Endodermal cell (in vitro differentiated cells): ENCODE measurements at regions not wholly inside any gene's neighbourhood (a gene's known extent, or its start where the extent isn't known, plus 50 kb on each side); places are given as distances from the start of the nearest gene placed in this dataset.
A peak's percentile ranks its signal among the peaks of the same experiment; 100 is the strongest.
"Not testable (repeated sequence)": the region's sequence is repeated elsewhere in the genome, so short reads cannot be mapped to it uniquely, and the experiment has no call there.

Experiments
- DNase-seq: peaks from one replicate; pipeline ENCODE4 v3.0.0-alpha.2; 2017
- H3K27ac ChIP-seq: 2 replicates; pipeline ENCODE4 v1.5.1; 2013; ENCODE audit warnings: mild to moderate bottlenecking, low read depth, low read length, moderate library complexity
- H3K27me3 ChIP-seq: 2 replicates; pipeline ENCODE4 v1.6.1; 2013; ENCODE audit warnings: mild to moderate bottlenecking, low read length, moderate library complexity; ENCODE audit not compliant: insufficient read depth, control insufficient read depth, poor library complexity, severe bottlenecking
- H3K36me3 ChIP-seq: 2 replicates; pipeline ENCODE4 v1.7.0; 2013; ENCODE audit warnings: mild to moderate bottlenecking, low read length, moderate library complexity; ENCODE audit not compliant: control insufficient read depth, insufficient read depth
- H3K4me1 ChIP-seq: one replicate; pipeline ENCODE4 v1.7.0; 2013; ENCODE audit warnings: low read length; ENCODE audit not compliant: control insufficient read depth, insufficient read depth
- H3K4me3 ChIP-seq: 2 replicates; pipeline ENCODE4 v1.5.1; 2013; ENCODE audit warnings: mild to moderate bottlenecking, low read length, moderate library complexity
- H3K9ac ChIP-seq: 2 replicates; pipeline ENCODE4 v1.6.1; 2013; ENCODE audit warnings: mild to moderate bottlenecking, low read length, moderate library complexity; ENCODE audit not compliant: poor library complexity, severe bottlenecking; ENCODE audit errors: extremely low read depth
- H3K9me3 ChIP-seq: 2 replicates; pipeline ENCODE4 v1.6.1; 2013; ENCODE audit warnings: mild to moderate bottlenecking, low read length, moderate library complexity; ENCODE audit not compliant: control insufficient read depth
- H3K27ac Mint-ChIP-seq: 2 replicates; pipeline ENCODE4 v1.8.0; 2020; ENCODE audit warnings: mixed read lengths
- H3K27me3 Mint-ChIP-seq: 2 replicates; pipeline ENCODE4 v1.8.0; 2021; ENCODE audit warnings: mild to moderate bottlenecking, mixed read lengths; ENCODE audit not compliant: insufficient read depth
- H3K36me3 Mint-ChIP-seq: 2 replicates; pipeline ENCODE4 v1.8.0; 2020; ENCODE audit warnings: low read depth, mixed read lengths
- H3K4me1 Mint-ChIP-seq: 2 replicates; pipeline ENCODE4 v1.8.0; 2020; ENCODE audit warnings: mixed read lengths
- H3K4me3 Mint-ChIP-seq: 2 replicates; pipeline ENCODE4 v1.8.0; 2020; ENCODE audit warnings: mild to moderate bottlenecking, moderate library complexity, mixed read lengths
- H3K9me3 Mint-ChIP-seq: 2 replicates; pipeline ENCODE4 v1.8.0; 2020; ENCODE audit warnings: mild to moderate bottlenecking, mixed read lengths
- CTCF ChIP-seq: fragments of 200-600 bp; sonication (generic); conservative IDR thresholded peaks from 2 replicates; pipeline ENCODE4 v1.5.0; 2021; ENCODE audit warnings: antibody characterized with exemption, mild to moderate bottlenecking
- WGBS, 2 experiments: methylation state at CpG; one replicate each; pipeline versions ENCODE4 v1.1.5 to v1.1.7; 2013; ENCODE audit warnings: missing lambda C conversion rate in 2 of 2, mixed read lengths in 1 of 2; ENCODE audit not compliant: insufficient coverage in 1 of 2, insufficient read length in 1 of 2; 5-methylcytosine and 5-hydroxymethylcytosine counted together

- Histone ChIP-seq H3K27me3 (no peaks in the 10 kb centered on the region), H3K4me1 (no peaks in the 10 kb centered on the region), H3K4me3 (no peak overlapping the region), H3K36me3 (no peaks in the 10 kb centered on the region), H3K9me3 (no peaks in the 10 kb centered on the region), H3K9ac (no peak overlapping the region), H3K27ac (no peak overlapping the region)
- H3K4me3 Mint-ChIP-seq: no peak overlapping the region
- TF ChIP-seq CTCF: peak; percentile 92
- H3K36me3 Mint-ChIP-seq: no peaks in the 10 kb centered on the region
- H3K4me1 Mint-ChIP-seq: no peaks in the 10 kb centered on the region
- H3K27me3 Mint-ChIP-seq: peaks cover 2% of the 10 kb centered on the region
- 28 to 40% methylated on average over 1 of the region's 1 CpG for WGBS, 2 experiments
- peaks cover 18% of the 10 kb centered on the region for H3K9me3 Mint-ChIP-seq
- H3K27ac Mint-ChIP-seq: no peak overlapping the region
- no peak for DNase-seq
Observed at GRCh38 chr14:22200977-22201605, 387.9 kb downstream of the DAD1 start.

- DNase-seq, H3K36me3 ChIP-seq, H3K27me3 ChIP-seq, H3K27me3 Mint-ChIP-seq, H3K4me3 Mint-ChIP-seq, H3K4me1 Mint-ChIP-seq, H3K36me3 Mint-ChIP-seq, H3K27ac Mint-ChIP-seq, H3K9ac ChIP-seq, H3K9me3 ChIP-seq, H3K27ac ChIP-seq, H3K4me3 ChIP-seq, H3K4me1 ChIP-seq: not testable (repeated sequence)
- WGBS, 2 experiments: 94% methylated on average over 2 of the region's 2 CpGs; no CpG with 5 or more reads in 1 of the 2 experiments
- H3K9me3 Mint-ChIP-seq: peaks cover 18% of the 10 kb centered on the region
Observed at GRCh38 chr14:22200131-22200530, 388.9 kb downstream of the DAD1 start.

- H3K27ac Mint-ChIP-seq: no peak overlapping the region
- H3K36me3 Mint-ChIP-seq: no peaks in the 10 kb centered on the region
- no peak overlapping the region for H3K27ac ChIP-seq
- DNase-seq: no peak
- whole genome bisulfite sequencing, 2 experiments: 91 to 100% methylated on average over 2 of the region's 2 CpGs
- no peaks in the 10 kb centered on the region for H3K4me1 Mint-ChIP-seq
- H3K4me3 Mint-ChIP-seq: no peak overlapping the region
- H3K9me3 ChIP-seq: no peaks in the 10 kb centered on the region
- H3K27me3 ChIP-seq: no peaks in the 10 kb centered on the region
- H3K9me3 Mint-ChIP-seq: peaks cover 10% of the 10 kb centered on the region
- no peak for TF ChIP-seq CTCF
- no peaks in the 10 kb centered on the region for H3K27me3 Mint-ChIP-seq
- H3K4me3 ChIP-seq: no peak overlapping the region
- H3K36me3 ChIP-seq: no peaks in the 10 kb centered on the region
- no peak overlapping the region for H3K9ac ChIP-seq
- H3K4me1 ChIP-seq: no peaks in the 10 kb centered on the region
Observed at GRCh38 chr14:22194664-22195063, 394.4 kb downstream of the DAD1 start.
